ENCODE measurements at regions not wholly inside any gene's neighbourhood (a gene's known extent, or its start where the extent isn't known, plus 50 kb on each side); places are given as distances from the start of the nearest gene placed in this dataset.

DNA sequence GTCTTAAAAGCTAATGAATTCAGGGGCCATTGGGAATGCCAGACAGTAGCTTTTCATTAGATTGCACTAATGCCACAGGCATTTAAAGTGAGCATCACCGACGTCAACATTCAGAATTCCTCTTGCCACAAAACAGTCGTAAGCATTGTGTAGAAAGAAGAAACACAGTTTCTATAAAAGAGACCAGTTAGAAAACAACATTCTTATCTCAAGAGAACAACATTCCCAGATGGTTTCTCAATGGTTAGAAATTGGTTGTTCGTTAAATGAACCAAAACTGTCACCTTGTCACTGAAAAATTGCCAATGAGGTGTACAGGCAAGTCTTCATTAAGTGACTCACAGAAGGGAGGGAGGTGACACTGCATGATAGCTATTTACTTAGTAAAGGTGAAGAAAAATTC, 401.6 kb upstream of the PRR16 start:
- H3K36me3 ChIP-seq (replicated peaks in 1 of 2; ENCODE audit: control insufficient read depth in 2 of 2, insufficient read depth in 2 of 2, low read length in 2 of 2) = no peaks in the 10 kb centered on the region
- no peak overlapping the region for H3K9ac ChIP-seq (ENCODE audit: low read depth, low read length, poor library complexity)
- no peak overlapping the region for H3K23ac ChIP-seq (ENCODE audit: low read depth, low read length, poor library complexity)
- no peaks in the 10 kb centered on the region for H3K4me1 ChIP-seq (ENCODE audit: control insufficient read depth in 2 of 2, insufficient read depth in 1 of 2, low read depth in 1 of 2, low read length in 2 of 2)
- DNase-seq (ENCODE audit: low spot score) = no peak
- no peak overlapping the region for H3K4ac ChIP-seq (ENCODE audit: low read length)
- no peak overlapping the region for H2BK120ac ChIP-seq (ENCODE audit: low read depth, low read length)
- no CpG with 5 or more reads among the region's 4 CpGs for WGBS, 2 donors (ENCODE audit: extremely low coverage in 2 of 2, insufficient read length in 2 of 2, insufficient replicate concordance in 1 of 2)
- H3K14ac ChIP-seq (ENCODE audit: low read length) = no peak overlapping the region
- no peak overlapping the region for H3K27ac ChIP-seq (replicated peaks; ENCODE audit: low read length)
- no peaks in the 10 kb centered on the region for H3K9me3 ChIP-seq (replicated peaks in 1 of 2; ENCODE audit: control insufficient read depth in 2 of 2, insufficient read depth in 1 of 2, low read depth in 1 of 2, low read length in 2 of 2)
- H4K91ac ChIP-seq (ENCODE audit: low read depth, low read length, poor library complexity) = no peak overlapping the region
- H2BK15ac ChIP-seq (ENCODE audit: low read length) = no peak overlapping the region
- H2AK5ac ChIP-seq (ENCODE audit: low read depth, low read length) = no peak overlapping the region
- H2BK12ac ChIP-seq (ENCODE audit: low read length) = no peak overlapping the region
- no peaks in the 10 kb centered on the region for H3K27me3 ChIP-seq (ENCODE audit: control insufficient read depth in 3 of 3, insufficient read depth in 3 of 3, low read depth in 1 of 3, low read length in 3 of 3)
- no peaks in the 10 kb centered on the region for H3K79me1 ChIP-seq (ENCODE audit: low read depth, low read length)
- no peak overlapping the region for H3K4me3 ChIP-seq (ENCODE audit: low read length in 2 of 2)
- no peak overlapping the region for H2AFZ ChIP-seq (ENCODE audit: low read length)
- H3K18ac ChIP-seq (ENCODE audit: low read length) = no peak overlapping the region
- H4K8ac ChIP-seq (ENCODE audit: low read depth, low read length) = no peak overlapping the region
- H3K4me2 ChIP-seq (ENCODE audit: insufficient read depth, low read length, poor library complexity, severe bottlenecking) = no peak overlapping the region
- H2BK5ac ChIP-seq (ENCODE audit: low read length) = no peak overlapping the region

GRCh38 chr5:120072068-120072761, 391.9 kb upstream of the PRR16 start:
- no peak overlapping the region for H4K8ac ChIP-seq (ENCODE audit: low read depth, low read length)
- no peak overlapping the region for H3K9ac ChIP-seq (ENCODE audit: low read depth, low read length, poor library complexity)
- no peak overlapping the region for H3K18ac ChIP-seq (ENCODE audit: low read length)
- DNase-seq (ENCODE audit: low spot score) = no peak
- no CpG with 5 or more reads among the region's 2 CpGs for WGBS, 2 donors (ENCODE audit: extremely low coverage in 2 of 2, insufficient read length in 2 of 2, insufficient replicate concordance in 1 of 2)
- H3K14ac ChIP-seq (ENCODE audit: low read length) = no peak overlapping the region
- H3K27me3 ChIP-seq (ENCODE audit: control insufficient read depth in 3 of 3, insufficient read depth in 3 of 3, low read depth in 1 of 3, low read length in 3 of 3) = no peaks in the 10 kb centered on the region
- no peak overlapping the region for H3K27ac ChIP-seq (replicated peaks; ENCODE audit: low read length)
- no peak overlapping the region for H3K23ac ChIP-seq (ENCODE audit: low read depth, low read length, poor library complexity)
- H2BK120ac ChIP-seq (ENCODE audit: low read depth, low read length) = no peak overlapping the region
- H3K4me3 ChIP-seq (ENCODE audit: low read length in 2 of 2) = no peak overlapping the region
- H2AFZ ChIP-seq (ENCODE audit: low read length) = no peak overlapping the region
- H3K36me3 ChIP-seq (replicated peaks in 1 of 2; ENCODE audit: control insufficient read depth in 2 of 2, insufficient read depth in 2 of 2, low read length in 2 of 2) = no peaks in the 10 kb centered on the region
- H2AK5ac ChIP-seq (ENCODE audit: low read depth, low read length) = no peak overlapping the region
- H2BK5ac ChIP-seq (ENCODE audit: low read length) = no peak overlapping the region
- no peaks in the 10 kb centered on the region for H3K79me1 ChIP-seq (ENCODE audit: low read depth, low read length)
- no peaks in the 10 kb centered on the region for H3K4me1 ChIP-seq (ENCODE audit: control insufficient read depth in 2 of 2, insufficient read depth in 1 of 2, low read depth in 1 of 2, low read length in 2 of 2)
- no peak overlapping the region for H3K4me2 ChIP-seq (ENCODE audit: insufficient read depth, low read length, poor library complexity, severe bottlenecking)
- no peak overlapping the region for H3K4ac ChIP-seq (ENCODE audit: low read length)
- H4K91ac ChIP-seq (ENCODE audit: low read depth, low read length, poor library complexity) = no peak overlapping the region
- no peaks in the 10 kb centered on the region for H3K9me3 ChIP-seq (replicated peaks in 1 of 2; ENCODE audit: control insufficient read depth in 2 of 2, insufficient read depth in 1 of 2, low read depth in 1 of 2, low read length in 2 of 2)
- H2BK12ac ChIP-seq (ENCODE audit: low read length) = no peak overlapping the region
- H2BK15ac ChIP-seq (ENCODE audit: low read length) = no peak overlapping the region

DNA sequence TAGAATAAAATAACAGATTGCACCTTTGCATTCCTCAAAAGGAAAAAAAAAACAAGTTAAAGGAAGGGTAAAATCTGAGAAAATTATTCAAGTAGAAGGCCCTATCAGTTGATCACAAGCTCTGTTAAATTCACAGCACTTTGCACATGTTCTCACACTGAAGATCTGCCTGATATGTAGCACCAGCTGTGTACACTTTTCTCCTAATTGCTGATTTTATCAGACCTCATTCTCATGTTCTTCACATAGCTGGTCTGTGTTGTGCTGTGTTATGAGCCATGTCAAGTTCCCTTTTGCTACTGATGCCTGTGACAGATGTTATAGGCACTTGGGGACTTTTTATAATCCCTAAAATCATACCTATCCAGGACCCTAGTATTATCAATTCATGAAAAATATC, 390.4 kb upstream of the PRR16 start:
- H3K79me1 ChIP-seq (ENCODE audit: low read depth, low read length) = no peaks in the 10 kb centered on the region
- H4K8ac ChIP-seq (ENCODE audit: low read depth, low read length) = no peak overlapping the region
- H3K4me1 ChIP-seq (ENCODE audit: control insufficient read depth in 2 of 2, insufficient read depth in 1 of 2, low read depth in 1 of 2, low read length in 2 of 2) = no peaks in the 10 kb centered on the region
- no peak overlapping the region for H3K9ac ChIP-seq (ENCODE audit: low read depth, low read length, poor library complexity)
- no peak overlapping the region for H3K4me2 ChIP-seq (ENCODE audit: insufficient read depth, low read length, poor library complexity, severe bottlenecking)
- H3K27me3 ChIP-seq (ENCODE audit: control insufficient read depth in 3 of 3, insufficient read depth in 3 of 3, low read depth in 1 of 3, low read length in 3 of 3) = no peaks in the 10 kb centered on the region
- no peaks in the 10 kb centered on the region for H3K9me3 ChIP-seq (replicated peaks in 1 of 2; ENCODE audit: control insufficient read depth in 2 of 2, insufficient read depth in 1 of 2, low read depth in 1 of 2, low read length in 2 of 2)
- DNase-seq (ENCODE audit: low spot score) = no peak
- no peak overlapping the region for H4K91ac ChIP-seq (ENCODE audit: low read depth, low read length, poor library complexity)
- no peak overlapping the region for H3K14ac ChIP-seq (ENCODE audit: low read length)
- H3K4ac ChIP-seq (ENCODE audit: low read length) = no peak overlapping the region
- H3K36me3 ChIP-seq (replicated peaks in 1 of 2; ENCODE audit: control insufficient read depth in 2 of 2, insufficient read depth in 2 of 2, low read length in 2 of 2) = no peaks in the 10 kb centered on the region
- H3K23ac ChIP-seq (ENCODE audit: low read depth, low read length, poor library complexity) = no peak overlapping the region
- H2BK12ac ChIP-seq (ENCODE audit: low read length) = no peak overlapping the region
- no peak overlapping the region for H2BK120ac ChIP-seq (ENCODE audit: low read depth, low read length)
- no peak overlapping the region for H3K4me3 ChIP-seq (ENCODE audit: low read length in 2 of 2)
- H3K27ac ChIP-seq (replicated peaks; ENCODE audit: low read length) = no peak overlapping the region
- H2AFZ ChIP-seq (ENCODE audit: low read length) = no peak overlapping the region
- no peak overlapping the region for H2AK5ac ChIP-seq (ENCODE audit: low read depth, low read length)
- no peak overlapping the region for H2BK5ac ChIP-seq (ENCODE audit: low read length)
- no peak overlapping the region for H3K18ac ChIP-seq (ENCODE audit: low read length)
- no peak overlapping the region for H2BK15ac ChIP-seq (ENCODE audit: low read length)

DNA sequence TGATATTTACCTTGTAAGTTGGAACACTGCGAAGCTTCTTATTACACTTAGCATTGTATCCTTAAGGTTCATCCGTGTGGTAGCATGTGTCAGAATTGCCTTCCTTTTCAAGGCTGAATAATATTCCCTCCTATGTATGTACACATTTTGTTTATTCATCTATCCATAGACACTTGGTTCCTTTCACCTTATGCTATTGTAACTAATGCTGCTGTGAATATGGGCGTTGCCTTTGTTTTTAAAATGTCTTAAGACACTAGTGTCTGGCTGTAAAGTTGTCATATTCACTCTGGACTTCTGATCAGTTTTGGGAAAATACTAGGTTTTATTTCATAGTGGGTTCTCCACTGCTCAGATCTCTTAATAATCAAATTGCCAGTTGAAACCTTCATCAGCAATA, 383.3 kb upstream of the PRR16 start:
- no peak overlapping the region for H3K9ac ChIP-seq (ENCODE audit: low read depth, low read length, poor library complexity)
- no peak overlapping the region for H3K18ac ChIP-seq (ENCODE audit: low read length)
- no peak overlapping the region for H3K23ac ChIP-seq (ENCODE audit: low read depth, low read length, poor library complexity)
- H2BK120ac ChIP-seq (ENCODE audit: low read depth, low read length) = no peak overlapping the region
- no peak for DNase-seq (ENCODE audit: low spot score)
- no peaks in the 10 kb centered on the region for H3K4me1 ChIP-seq (ENCODE audit: control insufficient read depth in 2 of 2, insufficient read depth in 1 of 2, low read depth in 1 of 2, low read length in 2 of 2)
- H2BK12ac ChIP-seq (ENCODE audit: low read length) = no peak overlapping the region
- no peak overlapping the region for H3K4me3 ChIP-seq (ENCODE audit: low read length in 2 of 2)
- no CpG with 5 or more reads among the region's 3 CpGs for WGBS, 2 donors (ENCODE audit: extremely low coverage in 2 of 2, insufficient read length in 2 of 2, insufficient replicate concordance in 1 of 2)
- no peaks in the 10 kb centered on the region for H3K79me1 ChIP-seq (ENCODE audit: low read depth, low read length)
- H3K9me3 ChIP-seq (replicated peaks in 1 of 2; ENCODE audit: control insufficient read depth in 2 of 2, insufficient read depth in 1 of 2, low read depth in 1 of 2, low read length in 2 of 2) = no peaks in the 10 kb centered on the region
- no peak overlapping the region for H4K8ac ChIP-seq (ENCODE audit: low read depth, low read length)
- H2BK5ac ChIP-seq (ENCODE audit: low read length) = no peak overlapping the region
- H4K91ac ChIP-seq (ENCODE audit: low read depth, low read length, poor library complexity) = no peak overlapping the region
- H2AFZ ChIP-seq (ENCODE audit: low read length) = no peak overlapping the region
- H2AK5ac ChIP-seq (ENCODE audit: low read depth, low read length) = no peak overlapping the region
- no peak overlapping the region for H3K14ac ChIP-seq (ENCODE audit: low read length)
- no peak overlapping the region for H3K27ac ChIP-seq (replicated peaks; ENCODE audit: low read length)
- no peaks in the 10 kb centered on the region for H3K36me3 ChIP-seq (replicated peaks in 1 of 2; ENCODE audit: control insufficient read depth in 2 of 2, insufficient read depth in 2 of 2, low read length in 2 of 2)
- H2BK15ac ChIP-seq (ENCODE audit: low read length) = no peak overlapping the region
- H3K4ac ChIP-seq (ENCODE audit: low read length) = no peak overlapping the region
- H3K4me2 ChIP-seq (ENCODE audit: insufficient read depth, low read length, poor library complexity, severe bottlenecking) = no peak overlapping the region
- no peaks in the 10 kb centered on the region for H3K27me3 ChIP-seq (ENCODE audit: control insufficient read depth in 3 of 3, insufficient read depth in 3 of 3, low read depth in 1 of 3, low read length in 3 of 3)

All from neuronal stem cell (in vitro differentiated cells).